Transverse colon (tissue), 4 donors: ENCODE measurements at regions not wholly inside any gene's neighbourhood (a gene's known extent, or its start where the extent isn't known, plus 50 kb on each side); places are given as distances from the start of the nearest gene placed in this dataset.
A peak's percentile ranks its signal among the peaks of the same experiment; 100 is the strongest.

Source experiments
- DNase-seq: peaks from one replicate; pipeline ENCODE4 v3.0.0-alpha.2; 2019
- H3K27ac ChIP-seq, 4 donors: fragments of 200-600 bp; sonication (generic); 2 replicates each; pipeline ENCODE4 v1.5.1; 2016 to 2018; ENCODE audit warnings: inconsistent platforms in 4 of 4
- H3K27me3 ChIP-seq: fragments of 200-600 bp; sonication (generic); 2 replicates; pipeline ENCODE4 v1.5.1; 2017; ENCODE audit warnings: inconsistent platforms
- H3K36me3 ChIP-seq, 4 donors: fragments of 200-600 bp; sonication (generic); 2 replicates each; pipeline ENCODE4 v1.5.1; 2017 to 2019; ENCODE audit warnings: inconsistent platforms in 4 of 4
- H3K4me1 ChIP-seq, 4 donors: fragments of 200-600 bp; sonication (generic); 2 replicates each; pipeline ENCODE4 v1.5.1; 2017 to 2020; ENCODE audit warnings: inconsistent platforms in 4 of 4
- H3K4me3 ChIP-seq, 4 donors: fragments of 200-600 bp; sonication (generic); 1 replicate in 1 of 4; 2 replicates in 3 of 4; pipeline versions ENCODE4 v1.5.1 to v1.6.1; 2017 to 2019; ENCODE audit warnings: inconsistent platforms in 4 of 4
- H3K9me3 ChIP-seq, 2 donors: fragments of 200-600 bp; sonication (generic); 2 replicates each; pipeline ENCODE4 v1.5.1; 2017 to 2019; ENCODE audit warnings: inconsistent platforms in 2 of 2
- CTCF ChIP-seq, 5 experiments: fragments of 200-600 bp in 3 of 5; fragments of 450-650 bp in 2 of 5; sonication (generic) in 3 of 5; IDR thresholded peaks; 1 replicate in 2 of 5; 2 replicates in 3 of 5; pipeline ENCODE4 v1.5.1; 2016 to 2017; ENCODE audit warnings: antibody characterized with exemption in 5 of 5, inconsistent platforms in 3 of 5, mild to moderate bottlenecking in 2 of 5, moderate library complexity in 1 of 5
- EP300 ChIP-seq: sonication (generic); formaldehyde crosslinking; IDR thresholded peaks from one replicate; pipeline ENCODE4 v1.6.1; 2017; ENCODE audit warnings: antibody characterized with exemption, low read depth
- POLR2A ChIP-seq: fragments of 450-650 bp; IDR thresholded peaks from one replicate; pipeline ENCODE4 v1.6.1; 2016; ENCODE audit warnings: antibody characterized with exemption, mild to moderate bottlenecking, moderate library complexity
- POLR2AphosphoS5 ChIP-seq, 3 donors: sonication (generic); formaldehyde crosslinking; IDR thresholded peaks; one replicate each; pipeline ENCODE4 v1.6.1; 2016; ENCODE audit warnings: antibody characterized with exemption in 3 of 3
- WGBS, 2 donors: methylation state at CpG; one replicate each; pipeline ENCODE4 v1.1.5; 2018; ENCODE audit warnings: low coverage in 1 of 2; 5-methylcytosine and 5-hydroxymethylcytosine counted together
- in situ Hi-C, 4 donors: fragments of 200-750 bp; cut with MboI; loops; one replicate each; pipeline versions ENCODE4 v1.15.0 to v1.15.1; 2017; ENCODE audit warnings: low sequenced_read_pairs in 3 of 4, low pct_ligation_motif_present in 1 of 4, low pct_unique_long_range_greater_than_20kb in 1 of 4
- intact Hi-C: fragments of 100-400 bp; cut with DNase I; formaldehyde crosslinking; loops from one replicate; pipeline ENCODE4 v1.15.1; 2023; ENCODE audit warnings: low total_unique reads

GRCh38 chr5:17069995-17070511 is 134.0 kb upstream of the MYO10 start:
- Histone ChIP-seq H3K4me3 (no peak overlapping the region), H3K36me3 (no peaks in the 10 kb centered on the region), H3K4me1 (peaks cover 0 to 10% (median 0%) of the 10 kb centered on the region in 4 donors), H3K9me3 (no peaks in the 10 kb centered on the region), H3K27me3 (no peaks in the 10 kb centered on the region), H3K27ac (peak overlapping the region in 3 of 4 donors; percentile 22 to 31 (median 22))
- peak; percentile 74 for DNase-seq
- TF ChIP-seq POLR2AphosphoS5 (IDR thresholded peaks at IDR 0.05), result peak in 1 of 3 donors; percentile 9
- TF ChIP-seq CTCF (IDR thresholded peaks at IDR 0.05), result no peak
- no peak for TF ChIP-seq EP300
- intact Hi-C loops (no loop called here), in situ Hi-C loops (no loop called here)
- 43% methylated on average over 13 of the region's 13 CpGs; no CpG with 5 or more reads in 1 of the 2 donors for WGBS, 2 donors

- H3K4me1 ChIP-seq, result peaks cover 0 to 10% (median 0%) of the 10 kb centered on the region in 4 donors
- 46 to 47% methylated on average over 5 to 6 of the region's 6 CpGs for WGBS, 2 donors
- no peak overlapping the region for H3K4me3 ChIP-seq
- in situ Hi-C loops (no loop called here), intact Hi-C loops (no loop called here)
- no peaks in the 10 kb centered on the region for H3K27me3 ChIP-seq
- no peak overlapping the region for H3K27ac ChIP-seq
- no peaks in the 10 kb centered on the region for H3K36me3 ChIP-seq
- DNase-seq, result no peak
- H3K9me3 ChIP-seq, result no peaks in the 10 kb centered on the region
- TF ChIP-seq POLR2AphosphoS5 (IDR thresholded peaks at IDR 0.05), result no peak
These were observed 134.6 kb upstream of the MYO10 start for GRCh38 chr5:17070647-17071046.

GRCh38 chr5:17075236-17075635 is 139.1 kb upstream of the MYO10 start:
- Histone ChIP-seq H3K36me3 (no peaks in the 10 kb centered on the region), H3K4me1 (peaks cover 0 to 4% (median 0%) of the 10 kb centered on the region in 4 donors), H3K4me3 (no peak overlapping the region), H3K27me3 (no peaks in the 10 kb centered on the region), H3K27ac (no peak overlapping the region), H3K9me3 (no peaks in the 10 kb centered on the region)
- DNase-seq, result no peak
- 65 to 67% methylated on average over 3 to 4 of the region's 4 CpGs for WGBS, 2 donors
- intact Hi-C loops (no loop called here), in situ Hi-C loops (no loop called here)
- TF ChIP-seq EP300 (no peak), POLR2A (no peak), POLR2AphosphoS5 (IDR thresholded peaks at IDR 0.05) (no peak), CTCF (IDR thresholded peaks at IDR 0.05) (no peak)

- no peak for TF ChIP-seq CTCF (IDR thresholded peaks at IDR 0.05)
- TF ChIP-seq POLR2AphosphoS5 (IDR thresholded peaks at IDR 0.05), result no peak
- TF ChIP-seq POLR2A, result no peak
- TF ChIP-seq EP300, result no peak
- no peak overlapping the region for H3K4me3 ChIP-seq
- no peaks in the 10 kb centered on the region for H3K9me3 ChIP-seq
- no peaks in the 10 kb centered on the region for H3K4me1 ChIP-seq
- no peak for DNase-seq
- no peak overlapping the region for H3K27ac ChIP-seq
- no peaks in the 10 kb centered on the region for H3K27me3 ChIP-seq
- intact Hi-C loops, result no loop called here
- in situ Hi-C loops, result no loop called here
- 87% methylated on average over 2 of the region's 2 CpGs; no CpG with 5 or more reads in 1 of the 2 donors for WGBS, 2 donors
- no peaks in the 10 kb centered on the region for H3K36me3 ChIP-seq
These were observed 140.2 kb upstream of the MYO10 start for GRCh38 chr5:17076272-17076671.
